Gastrocnemius medialis (tissue), 4 donors: ENCODE measurements at regions not wholly inside any gene's neighbourhood (a gene's known extent, or its start where the extent isn't known, plus 50 kb on each side); places are given as distances from the start of the nearest gene placed in this dataset.

Source experiments
- ATAC-seq, 2 donors: fragments of 150-250 bp; one replicate each; pipeline ENCODE4 v1.9.1; 2016
- DNase-seq, 2 donors: peaks; one replicate each; pipeline ENCODE4 v3.0.0-alpha.2; 2019
- H3K27ac ChIP-seq, 4 donors: fragments of 200-600 bp; sonication (generic); 1 replicate in 1 of 4; 2 replicates in 3 of 4; pipeline ENCODE4 v1.5.1; 2016 to 2018; ENCODE audit warnings: mild to moderate bottlenecking in 2 of 4, moderate library complexity in 1 of 4
- H3K27me3 ChIP-seq, 3 donors: fragments of 200-600 bp; sonication (generic) in 2 of 3; 1 replicate in 1 of 3; 2 replicates in 2 of 3; pipeline versions ENCODE4 v1.5.1 to v1.6.0; 2016 to 2019; ENCODE audit warnings: mild to moderate bottlenecking in 1 of 3, moderate library complexity in 1 of 3
- H3K36me3 ChIP-seq, 2 donors: fragments of 200-600 bp; sonication (generic) in 1 of 2; one replicate each; pipeline ENCODE4 v1.5.1; 2017 to 2018
- H3K4me1 ChIP-seq, 2 donors: fragments of 200-600 bp; sonication (generic) in 1 of 2; one replicate each; pipeline ENCODE4 v1.5.1; 2016 to 2017; ENCODE audit warnings: mild to moderate bottlenecking in 2 of 2
- H3K4me3 ChIP-seq, 4 donors: fragments of 200-600 bp; sonication (generic) in 3 of 4; 1 replicate in 1 of 4; 2 replicates in 3 of 4; pipeline ENCODE4 v1.5.1; 2016 to 2019; ENCODE audit warnings: mild to moderate bottlenecking in 2 of 4
- H3K9me3 ChIP-seq, 3 donors: fragments of 200-600 bp; sonication (generic) in 2 of 3; 1 replicate in 1 of 3; 2 replicates in 2 of 3; pipeline ENCODE4 v1.5.1; 2016 to 2019
- CTCF ChIP-seq, 5 experiments: fragments of 450-650 bp in 3 of 5; fragments of 200-600 bp in 2 of 5; sonication (generic) in 2 of 5; IDR thresholded peaks in 4 of 5; conservative IDR thresholded peaks in 1 of 5; 1 replicate in 4 of 5; 2 replicates in 1 of 5; pipeline ENCODE4 v1.5.1; 2016 to 2019; ENCODE audit warnings: antibody characterized with exemption in 5 of 5, mild to moderate bottlenecking in 3 of 5, moderate library complexity in 3 of 5
- POLR2A ChIP-seq, 2 donors: fragments of 450-650 bp; IDR thresholded peaks; one replicate each; pipeline ENCODE4 v1.6.1; 2017; ENCODE audit warnings: antibody characterized with exemption in 2 of 2, mild to moderate bottlenecking in 2 of 2, moderate library complexity in 2 of 2
- in situ Hi-C, 4 donors: fragments of 200-750 bp; cut with MboI; loops; one replicate each; pipeline versions ENCODE4 v1.15.0 to v1.8.0; 2017; ENCODE audit warnings: low sequenced_read_pairs in 4 of 4
- intact Hi-C: fragments of 100-400 bp; cut with DNase I; formaldehyde crosslinking; loops from one replicate; pipeline ENCODE4 v1.15.1; 2023; ENCODE audit warnings: low total_unique reads

GRCh38 chr16:76900285-76901263 is 290.4 kb upstream of the MON1B start:
- intact Hi-C loops: no loop called here
- in situ Hi-C loops: no loop called here
- TF ChIP-seq POLR2A (IDR thresholded peaks at IDR 0.05): no peak
- no peak for TF ChIP-seq CTCF (IDR thresholded peaks at IDR 0.05 in 4 of 5, conservative IDR thresholded peaks at IDR 0.05 in 1 of 5)

GRCh38 chr16:76906552-76906951 is 284.4 kb upstream of the MON1B start:
- intact Hi-C loops (no loop called here), in situ Hi-C loops (no loop called here)
- Histone ChIP-seq H3K27ac (no peak overlapping the region), H3K9me3 (no peaks in the 10 kb centered on the region), H3K4me3 (no peak overlapping the region), H3K27me3 (no peaks in the 10 kb centered on the region), H3K36me3 (no peaks in the 10 kb centered on the region), H3K4me1 (no peaks in the 10 kb centered on the region)
- DNase-seq: no peak
- no peak for TF ChIP-seq POLR2A (IDR thresholded peaks at IDR 0.05)
- TF ChIP-seq CTCF (IDR thresholded peaks at IDR 0.05 in 4 of 5, conservative IDR thresholded peaks at IDR 0.05 in 1 of 5): no peak
- ATAC-seq: no peak

More at GRCh38 chr16:76900285-76901263, 290.4 kb upstream of the MON1B start:
- DNase-seq: no peak
- ATAC-seq: no peak
- H3K27ac ChIP-seq: no peak overlapping the region
- H3K9me3 ChIP-seq: no peaks in the 10 kb centered on the region
- no peak overlapping the region for H3K4me3 ChIP-seq
- no peaks in the 10 kb centered on the region for H3K4me1 ChIP-seq
- no peaks in the 10 kb centered on the region for H3K36me3 ChIP-seq
- H3K27me3 ChIP-seq: no peaks in the 10 kb centered on the region

- no peak for TF ChIP-seq POLR2A (IDR thresholded peaks at IDR 0.05)
- no peak for TF ChIP-seq CTCF (IDR thresholded peaks at IDR 0.05 in 4 of 5, conservative IDR thresholded peaks at IDR 0.05 in 1 of 5)
- H3K36me3 ChIP-seq: no peaks in the 10 kb centered on the region
- in situ Hi-C loops (no loop called here), intact Hi-C loops (no loop called here)
- no peak overlapping the region for H3K27ac ChIP-seq
- no peaks in the 10 kb centered on the region for H3K4me1 ChIP-seq
- no peak for ATAC-seq
- no peaks in the 10 kb centered on the region for H3K27me3 ChIP-seq
- no peak overlapping the region for H3K4me3 ChIP-seq
- H3K9me3 ChIP-seq: no peaks in the 10 kb centered on the region
- DNase-seq: no peak
Measured at GRCh38 chr16:76910931-76911330, 280.1 kb upstream of the MON1B start.

GRCh38 chr16:76913046-76913445 is 277.9 kb upstream of the MON1B start:
- no peaks in the 10 kb centered on the region for H3K27me3 ChIP-seq
- H3K4me3 ChIP-seq: no peak overlapping the region
- H3K27ac ChIP-seq: no peak overlapping the region
- TF ChIP-seq CTCF (IDR thresholded peaks at IDR 0.05 in 4 of 5, conservative IDR thresholded peaks at IDR 0.05 in 1 of 5) (no peak), POLR2A (IDR thresholded peaks at IDR 0.05) (no peak)
- intact Hi-C loops: no loop called here
- in situ Hi-C loops: no loop called here
- ATAC-seq (no peak), DNase-seq (no peak)
- H3K4me1 ChIP-seq: no peaks in the 10 kb centered on the region
- H3K36me3 ChIP-seq: no peaks in the 10 kb centered on the region
- H3K9me3 ChIP-seq: no peaks in the 10 kb centered on the region
